ENCODE measurements at regions not wholly inside any gene's neighbourhood (a gene's known extent, or its start where the extent isn't known, plus 50 kb on each side); places are given as distances from the start of the nearest gene placed in this dataset.
"Not testable (repeated sequence)": the region's sequence is repeated elsewhere in the genome, so short reads cannot be mapped to it uniquely, and the experiment has no call there.

DNA sequence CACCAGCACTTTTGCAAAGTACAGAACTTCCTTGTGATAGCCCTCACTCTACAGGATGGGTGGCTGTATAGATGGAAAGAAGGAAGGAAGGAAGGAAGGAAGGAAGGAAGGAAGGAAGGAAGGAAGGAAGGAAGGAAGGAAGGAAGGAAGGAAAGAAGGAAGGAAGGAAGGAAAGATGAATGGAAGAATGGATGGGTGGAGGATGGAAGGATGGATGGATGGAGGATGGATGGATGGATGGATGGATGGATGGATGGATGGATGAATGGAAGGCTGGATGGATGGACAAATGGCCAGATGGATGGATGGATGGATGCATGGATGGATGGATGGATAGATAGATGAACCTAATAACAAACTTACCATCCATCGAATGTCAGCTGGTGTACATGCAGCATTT lies 256.9 kb downstream of the ANKRD60 start:
- intact Hi-C loops (cut with DNase I); DNase-seq (ENCODE audit: missing footprints); ATAC-seq: not testable (repeated sequence)

DNA sequence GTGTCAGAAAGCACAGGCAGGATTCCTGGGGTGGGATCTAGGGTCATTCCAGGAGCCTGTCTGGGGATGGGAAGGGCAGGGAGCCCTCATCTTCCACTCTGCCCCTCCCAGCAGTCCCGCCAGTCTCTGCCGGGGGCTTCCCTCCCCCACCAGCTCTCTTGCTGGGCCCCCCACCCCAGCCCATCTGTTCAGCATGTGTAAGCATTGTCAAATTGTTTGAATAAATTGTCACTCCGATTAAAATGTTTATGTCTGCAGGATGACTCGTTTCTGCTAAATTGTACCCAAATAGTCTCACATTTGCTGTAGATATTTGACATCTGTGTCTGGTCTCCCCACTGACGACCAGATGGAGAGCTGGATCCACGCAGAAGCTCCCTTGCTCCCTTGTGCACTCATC lies 257.6 kb downstream of the ANKRD60 start:
- intact Hi-C loops (cut with DNase I): no loop called here
- DNase-seq (ENCODE audit: missing footprints) (no peak), ATAC-seq (no peak)

DNA sequence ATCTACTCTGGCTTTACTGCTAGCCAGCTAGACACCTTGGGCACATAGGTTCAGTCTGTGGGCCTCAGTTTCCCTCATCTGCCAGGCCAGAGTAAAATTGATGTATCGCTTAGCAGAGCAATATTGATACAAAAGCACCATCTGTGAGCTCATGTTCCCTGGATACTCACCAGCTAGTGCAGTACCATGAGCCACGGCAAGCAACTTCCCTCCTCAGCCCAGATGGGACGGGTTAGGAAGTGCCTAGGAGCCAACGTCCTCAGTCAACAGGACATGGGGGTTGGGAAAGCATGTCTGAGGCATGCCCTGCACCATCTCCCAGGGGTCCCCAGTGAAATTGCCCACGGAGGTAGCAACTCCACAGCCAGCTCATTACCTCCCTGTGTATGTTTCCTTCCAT lies 258.3 kb downstream of the ANKRD60 start:
- intact Hi-C loops (cut with DNase I): no loop called here
- DNase-seq (ENCODE audit: missing footprints): no peak
- no peak for ATAC-seq

DNA sequence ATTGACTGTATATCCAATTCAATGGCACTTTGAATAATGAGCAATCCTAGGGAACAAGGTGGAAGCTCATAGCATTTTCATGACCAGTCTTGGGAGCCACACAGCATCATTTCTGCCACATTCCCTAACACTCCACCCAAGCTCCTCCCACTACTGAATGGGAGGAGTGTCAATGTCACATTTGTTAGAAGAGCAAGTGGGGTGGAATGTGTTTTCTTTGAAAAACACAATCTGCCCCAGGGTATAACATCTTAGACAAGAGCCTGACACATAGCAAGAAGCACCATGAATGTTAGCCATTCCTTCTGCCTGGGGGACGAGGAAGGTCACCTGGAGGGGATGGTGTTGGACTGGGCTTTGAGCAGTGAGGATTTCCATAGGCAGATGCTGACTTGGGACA lies 258.3 kb upstream of the PMEPA1 start:
- ATAC-seq (no peak), DNase-seq (ENCODE audit: missing footprints) (no peak)
- intact Hi-C loops (cut with DNase I): no loop called here

DNA sequence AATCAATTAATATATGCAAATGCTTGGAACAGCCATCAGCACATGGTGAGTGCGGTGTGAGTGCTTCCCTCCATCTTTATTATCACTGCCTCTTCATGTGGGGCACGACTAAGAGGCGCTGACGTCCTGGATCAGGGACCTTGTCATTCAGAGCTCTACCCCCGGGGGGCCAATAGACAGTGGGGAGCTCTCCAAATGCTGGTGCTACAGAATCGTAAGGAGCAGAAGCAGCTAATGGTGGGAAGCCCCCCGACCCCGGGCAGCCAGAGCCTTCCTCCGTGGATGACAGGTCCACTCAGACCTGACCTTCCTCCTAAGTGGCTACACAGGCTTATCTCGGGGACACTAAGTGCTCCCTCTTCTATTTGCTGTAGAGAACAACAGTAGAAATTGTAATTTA lies 257.5 kb upstream of the PMEPA1 start:
- ATAC-seq (no peak), DNase-seq (ENCODE audit: missing footprints) (no peak)
- intact Hi-C loops (cut with DNase I): no loop called here

DNA sequence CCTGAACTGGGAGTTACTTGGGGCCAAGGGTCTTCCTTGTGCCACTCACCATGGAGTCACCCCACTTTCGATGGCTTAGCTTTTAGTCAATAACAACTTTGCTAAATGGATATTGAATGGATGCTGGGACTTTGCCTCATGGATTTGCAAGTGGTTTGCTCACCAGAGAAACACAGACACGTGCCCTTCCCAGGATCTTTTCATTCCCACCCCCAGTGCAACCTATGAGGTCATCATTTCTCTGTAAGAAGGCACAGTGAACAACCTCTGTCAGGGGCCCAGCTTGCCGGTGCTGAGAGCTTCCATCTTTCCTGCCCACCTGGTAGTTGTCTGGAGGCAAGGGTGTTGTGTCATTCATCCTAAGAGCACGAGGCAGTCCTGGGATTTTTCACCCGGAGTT lies 256.8 kb upstream of the PMEPA1 start:
- DNase-seq (ENCODE audit: missing footprints) (no peak), ATAC-seq (no peak)
- intact Hi-C loops (cut with DNase I): no loop called here

DNA sequence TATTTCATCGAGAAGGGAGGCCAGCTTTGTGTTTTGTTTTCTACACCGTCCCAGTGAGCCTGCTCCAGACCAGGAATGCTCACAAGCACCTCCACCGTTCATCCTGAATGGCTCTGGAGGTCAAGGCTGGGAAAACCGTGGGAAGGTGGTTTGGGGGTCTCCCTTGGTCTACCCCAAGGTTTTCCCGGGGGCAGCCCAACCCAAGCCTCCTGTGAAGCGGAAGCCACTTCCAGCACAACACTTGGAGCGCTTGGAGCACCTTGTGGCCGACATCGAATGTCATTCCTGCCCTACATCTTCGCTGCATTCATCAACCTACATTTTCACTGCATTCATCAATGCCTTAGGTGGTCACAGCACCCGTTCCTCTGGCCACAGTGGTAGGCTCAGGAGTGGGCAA lies 255.6 kb upstream of the PMEPA1 start:
- ATAC-seq (no peak), DNase-seq (ENCODE audit: missing footprints) (no peak)
- intact Hi-C loops (cut with DNase I): no loop called here

DNA sequence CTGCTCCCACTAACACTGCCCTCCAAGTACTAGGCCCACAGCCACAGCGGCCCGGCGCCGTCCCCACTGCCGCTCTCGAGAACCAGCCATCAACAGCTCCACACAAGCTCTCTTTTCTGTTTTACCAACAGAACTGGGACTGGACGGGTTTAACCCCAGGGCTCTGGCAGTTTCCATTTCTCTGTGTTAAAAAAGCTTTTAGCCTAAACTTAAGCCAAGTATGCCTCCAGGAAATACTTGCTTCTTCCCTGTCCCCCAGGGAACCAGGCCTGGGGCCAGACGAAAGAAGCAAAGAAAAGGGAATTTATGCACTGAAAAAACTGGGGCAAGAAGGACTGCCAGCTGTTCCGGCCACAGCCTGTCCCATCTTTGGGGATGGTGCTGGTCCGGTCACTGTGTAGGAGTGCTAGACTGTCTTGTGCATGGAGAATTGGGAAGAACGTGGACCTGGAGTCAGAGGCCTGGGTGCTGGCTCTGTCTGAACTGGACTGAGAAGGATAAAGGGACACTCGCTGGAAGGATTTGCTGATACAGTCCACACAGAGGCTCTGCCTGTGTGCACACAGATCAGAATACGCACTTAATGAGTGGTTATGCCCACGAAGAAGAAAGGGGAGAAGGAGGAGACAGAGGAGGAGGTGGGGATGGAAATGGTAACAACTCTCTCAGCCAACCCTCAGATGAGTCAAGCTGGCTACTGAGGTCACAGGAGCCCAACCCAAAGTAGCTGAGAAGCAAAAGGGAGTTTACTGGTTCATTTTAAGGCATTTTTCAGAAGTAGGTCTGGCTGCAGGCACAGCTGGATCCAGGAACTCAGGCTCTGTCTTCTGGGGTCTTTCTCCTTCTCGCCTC lies 254.4 kb upstream of the PMEPA1 start:
- intact Hi-C loops (cut with DNase I): no loop called here
- peak; percentile 60 for ATAC-seq
- peak; percentile 78 for DNase-seq (ENCODE audit: missing footprints)

DNA sequence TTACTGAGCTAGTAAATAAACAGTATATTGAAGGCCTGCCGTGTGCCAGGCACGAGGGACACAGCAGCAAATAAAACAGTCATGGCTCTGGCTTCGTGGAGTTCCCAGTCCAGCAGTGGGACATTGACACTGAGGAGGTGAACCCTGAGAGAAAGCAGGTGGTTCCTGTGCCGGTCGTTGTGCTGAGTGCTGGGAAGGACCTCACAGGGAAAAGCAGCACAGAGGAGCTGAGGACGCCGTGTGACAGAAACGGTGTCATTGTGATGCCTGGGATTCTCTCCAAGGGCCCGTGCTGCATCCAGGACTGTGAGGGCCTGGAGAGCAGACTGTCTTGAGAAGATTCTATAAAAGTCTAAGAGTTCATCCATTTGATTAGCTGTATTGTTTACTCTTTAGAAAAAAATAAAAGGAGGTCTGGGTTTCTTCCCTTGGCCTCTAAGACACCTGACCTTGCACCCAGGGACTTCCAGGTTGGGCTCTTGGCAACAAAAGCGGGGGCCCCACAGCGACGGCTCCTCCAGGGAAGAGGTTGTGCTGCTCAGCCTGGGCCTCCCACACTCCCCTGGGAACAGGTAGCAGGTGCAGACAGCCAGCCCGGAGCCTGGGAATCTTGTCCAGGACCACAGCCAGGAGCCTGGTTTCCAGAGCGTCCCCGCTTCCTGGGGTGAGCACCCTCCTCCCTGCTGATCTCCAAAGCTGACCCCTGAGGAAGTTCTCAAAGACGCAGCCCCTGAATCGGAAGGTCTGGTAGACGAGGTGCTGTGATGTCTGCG lies 251.2 kb upstream of the PMEPA1 start:
- ATAC-seq: peak; percentile 43
- no peak for DNase-seq (ENCODE audit: missing footprints)
- intact Hi-C loops (cut with DNase I): no loop called here

DNA sequence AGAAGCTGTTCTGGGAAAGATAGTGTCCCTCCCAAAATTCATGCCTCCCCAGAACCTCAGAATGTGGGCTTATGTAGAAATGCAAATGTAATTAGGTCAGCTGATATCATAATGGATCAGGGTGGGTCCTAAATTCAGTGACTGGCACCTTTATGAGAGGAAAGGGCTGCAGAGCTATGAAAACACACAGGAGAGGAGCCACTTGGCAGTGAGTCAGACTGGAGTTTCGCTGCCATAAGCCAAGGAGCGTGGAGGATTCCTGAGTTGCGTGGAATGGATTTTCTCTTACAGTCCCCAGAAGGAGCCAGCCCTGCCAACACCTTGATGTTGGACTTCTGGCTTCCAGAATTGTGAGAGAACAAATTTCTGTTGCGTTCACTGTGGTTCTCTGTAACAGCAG lies 249.8 kb upstream of the PMEPA1 start:
- DNase-seq (ENCODE audit: missing footprints) (no peak), ATAC-seq (no peak)
- intact Hi-C loops (cut with DNase I): no loop called here

DNA sequence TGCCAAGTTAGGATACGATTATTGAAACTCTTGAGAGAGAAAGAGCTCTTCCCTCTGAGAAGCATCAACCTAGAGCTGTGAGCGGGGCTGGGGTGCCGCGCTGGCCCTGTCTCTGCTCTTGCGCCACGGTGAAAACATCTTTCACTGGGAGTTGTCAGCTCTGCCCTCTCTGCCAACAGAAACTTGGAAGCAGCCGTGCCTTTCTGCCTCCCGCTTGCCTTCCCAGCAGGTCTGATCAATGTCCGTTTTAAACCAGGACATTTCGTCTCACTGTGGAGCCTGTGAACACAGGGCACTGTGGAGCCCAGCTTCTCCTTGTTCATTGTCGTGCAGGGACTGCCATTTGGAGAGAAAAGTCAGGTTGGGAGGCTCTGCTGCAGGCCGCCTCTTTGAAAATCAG lies 249.2 kb upstream of the PMEPA1 start:
- no peak for DNase-seq (ENCODE audit: missing footprints)
- ATAC-seq: no peak
- intact Hi-C loops (cut with DNase I): no loop called here

DNA sequence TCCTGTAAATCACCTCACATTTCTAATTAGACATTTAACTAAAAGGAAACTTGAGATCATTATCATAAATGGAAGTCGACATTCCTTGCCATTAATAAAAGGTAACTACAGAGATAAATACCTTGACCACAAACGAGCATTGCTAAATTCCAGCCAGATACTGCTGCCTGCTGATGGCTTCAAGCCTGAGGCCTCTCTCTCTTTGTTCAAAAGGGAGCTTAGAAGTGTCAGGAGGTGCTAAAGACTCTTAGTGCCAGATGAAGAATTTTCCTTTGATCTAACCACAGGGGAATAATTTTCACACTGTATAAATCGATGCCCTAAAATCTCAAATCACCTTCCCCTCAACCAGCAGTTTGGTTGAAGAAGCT lies 248.2 kb upstream of the PMEPA1 start:
- DNase-seq (ENCODE audit: missing footprints) (no peak), ATAC-seq (no peak)
- intact Hi-C loops (cut with DNase I): no loop called here

DNA sequence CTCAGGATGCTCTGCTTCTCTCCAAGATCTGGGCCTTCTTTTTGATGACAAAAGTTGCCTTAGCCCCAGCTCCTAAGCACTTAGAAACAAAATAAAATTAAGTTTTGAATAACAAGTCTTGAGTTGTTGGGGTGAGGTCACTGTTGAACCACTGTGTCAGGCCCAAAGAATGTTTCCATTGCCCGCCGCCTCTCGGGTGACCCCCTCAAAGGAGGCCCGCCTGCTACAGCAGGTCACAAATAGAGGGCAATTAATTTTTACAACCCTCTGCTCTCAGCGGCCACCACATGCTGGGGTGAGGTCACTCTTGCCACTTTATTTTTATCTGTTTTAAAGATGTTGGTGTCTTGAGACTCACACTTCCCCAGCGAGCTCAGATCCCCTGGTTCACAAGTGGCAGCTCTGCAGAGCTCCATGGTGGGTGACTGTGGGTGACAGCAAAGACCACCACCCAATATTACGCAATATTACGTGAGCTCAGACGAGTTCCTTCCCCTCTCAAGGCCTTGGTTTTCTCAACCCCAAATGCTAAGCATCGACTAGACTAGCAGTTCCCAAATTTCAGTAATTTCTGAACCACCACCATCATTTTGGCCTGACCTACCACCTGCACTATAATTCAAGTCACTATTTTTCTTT lies 247.7 kb upstream of the PMEPA1 start:
- DNase-seq (ENCODE audit: missing footprints): no peak
- no peak for ATAC-seq
- intact Hi-C loops (cut with DNase I): no loop called here

DNA sequence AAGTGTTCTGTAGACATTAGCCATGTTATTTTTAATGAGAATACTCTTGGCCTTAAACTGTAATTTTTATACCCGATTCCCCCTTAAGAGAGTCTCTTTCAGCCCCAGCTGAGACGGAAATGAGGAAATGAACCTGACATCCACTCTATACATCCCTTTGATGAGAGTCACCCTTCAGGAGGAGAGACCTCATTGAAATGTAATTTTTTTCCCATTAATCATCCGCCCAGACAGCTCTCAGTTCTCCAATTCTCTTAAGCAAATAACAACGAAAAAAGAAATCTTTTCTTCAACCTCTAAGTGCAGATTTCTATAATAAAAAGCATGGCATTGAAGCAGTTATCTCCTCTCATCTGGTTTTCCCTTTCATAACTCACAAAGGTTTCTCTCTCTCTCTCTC lies 243.8 kb upstream of the PMEPA1 start:
- intact Hi-C loops (cut with DNase I): no loop called here

DNA sequence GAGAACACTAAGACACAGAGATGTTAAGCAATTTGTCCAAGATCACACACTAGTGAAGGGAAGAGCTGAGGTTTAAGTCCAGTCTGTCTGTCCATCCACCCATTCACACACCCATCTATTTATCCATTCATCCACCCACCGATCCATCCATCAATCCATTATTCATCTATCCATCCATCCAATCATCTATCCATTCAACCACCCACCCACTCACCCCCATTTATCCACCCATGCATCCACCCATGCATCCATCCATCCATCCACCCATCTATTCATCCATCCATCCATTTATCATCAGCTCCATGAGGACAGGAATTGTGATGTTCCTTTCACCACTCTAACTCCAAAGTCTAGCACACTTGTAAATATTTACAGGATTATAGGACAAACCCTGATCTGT lies 242.3 kb upstream of the PMEPA1 start:
- ATAC-seq (no peak), DNase-seq (ENCODE audit: missing footprints) (no peak)
- intact Hi-C loops (cut with DNase I): no loop called here

More for the DNA sequence above, 243.8 kb upstream of the PMEPA1 start:
- ATAC-seq (no peak), DNase-seq (ENCODE audit: missing footprints) (no peak)

DNA sequence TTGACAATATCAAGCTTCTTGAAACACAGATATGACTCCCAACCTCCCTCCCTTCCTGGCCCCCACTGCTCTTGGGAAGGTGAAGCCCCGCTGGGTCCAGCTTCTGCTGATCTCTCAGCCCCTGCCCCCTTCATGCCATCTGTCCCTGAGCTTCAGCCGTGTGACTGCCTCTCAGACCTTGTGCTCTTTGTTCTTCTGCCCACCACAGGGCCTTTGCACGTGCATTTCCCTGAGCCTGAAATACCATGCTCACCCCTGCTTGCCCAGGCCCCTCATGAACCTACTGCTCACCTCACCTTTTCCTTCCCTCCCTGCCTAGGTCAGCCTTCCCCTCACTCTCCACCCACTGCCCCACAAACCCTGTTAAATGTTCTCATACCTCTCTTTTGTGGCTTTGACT lies 241.7 kb upstream of the PMEPA1 start:
- ATAC-seq (no peak), DNase-seq (ENCODE audit: missing footprints) (no peak)
- intact Hi-C loops (cut with DNase I): no loop called here

DNA sequence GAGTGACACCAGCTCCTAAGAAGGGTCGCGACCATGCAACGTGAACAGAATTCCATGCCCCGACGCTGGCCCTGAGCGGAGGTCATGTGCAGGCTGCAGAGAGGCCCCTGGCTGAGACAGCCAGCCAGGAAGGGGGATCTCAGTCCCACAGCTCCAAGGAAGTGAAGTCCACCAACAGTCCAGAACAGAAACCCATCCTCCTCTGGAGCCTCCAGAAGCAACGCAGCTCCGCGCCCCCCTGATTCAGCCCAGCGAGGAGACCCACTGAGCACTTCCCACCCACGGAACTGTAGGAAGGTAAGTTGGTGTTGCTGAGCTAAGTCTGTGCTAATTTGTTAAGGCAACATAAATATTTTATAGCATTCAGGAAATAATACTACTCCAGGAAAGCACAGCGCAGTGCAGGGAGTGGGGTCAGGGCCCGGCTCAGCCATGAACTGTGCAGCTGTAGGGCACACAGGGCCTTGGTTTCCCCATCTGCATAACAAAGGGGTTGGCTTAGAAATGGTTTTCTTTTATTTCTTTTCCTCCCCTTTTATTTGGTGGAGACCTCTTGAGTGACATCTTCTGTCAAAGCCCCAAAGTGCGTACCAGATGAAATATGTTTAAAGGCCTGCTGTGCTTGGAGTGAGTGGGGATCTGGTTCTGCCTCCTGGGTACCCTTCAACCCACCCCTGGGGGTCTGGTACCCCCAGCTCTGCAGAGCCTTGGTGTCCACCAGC lies 241.1 kb upstream of the PMEPA1 start:
- intact Hi-C loops (cut with DNase I): no loop called here
- ATAC-seq (no peak), DNase-seq (ENCODE audit: missing footprints) (no peak)

DNA sequence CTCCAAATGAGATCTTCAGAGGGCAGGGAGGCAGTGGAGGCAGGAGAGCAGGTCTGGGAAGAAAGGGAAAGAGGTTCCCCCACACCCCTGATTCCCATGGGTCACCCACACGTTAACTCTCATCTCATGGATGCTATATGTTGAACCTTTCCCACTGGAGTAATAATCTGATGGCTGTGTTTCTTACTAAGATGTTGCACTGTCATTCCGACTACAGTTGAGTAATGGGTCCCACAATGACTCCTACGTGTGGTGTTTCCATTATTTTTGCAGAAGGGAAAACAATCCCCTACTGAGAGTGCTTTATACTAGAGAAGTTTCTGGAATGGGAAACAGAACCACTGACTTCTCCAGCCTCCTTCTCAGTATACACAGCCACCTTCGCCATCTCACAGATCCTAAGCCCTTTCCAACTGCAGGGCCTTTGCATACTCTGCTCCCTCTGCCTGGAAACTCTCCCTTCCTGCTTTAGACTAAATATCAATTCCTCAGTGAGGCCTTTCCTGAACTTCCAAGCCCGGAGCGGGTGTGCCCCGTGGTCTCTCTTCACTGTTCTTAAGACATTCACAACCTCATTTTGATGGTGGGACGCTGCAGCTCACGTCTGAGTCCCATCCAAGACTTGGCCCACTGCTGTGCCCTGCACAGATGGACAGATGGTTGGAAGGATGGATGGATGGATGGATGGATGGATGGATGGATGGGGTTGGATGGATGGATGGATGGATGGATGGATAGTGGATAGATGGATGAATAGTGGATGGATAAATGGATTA lies 238.6 kb upstream of the PMEPA1 start:
- DNase-seq (ENCODE audit: missing footprints) (no peak), ATAC-seq (no peak)
- intact Hi-C loops (cut with DNase I): no loop called here
